ENCODE measurements at regions not wholly inside any gene's neighbourhood (a gene's known extent, or its start where the extent isn't known, plus 50 kb on each side); places are given as distances from the start of the nearest gene placed in this dataset.
A peak's percentile ranks its signal among the peaks of the same experiment; 100 is the strongest.

GRCh38 chr3:68060191-68060590 lies 405.8 kb upstream of the SUCLG2 start:
- DNase-seq (ENCODE audit: low read depth in 2 of 2, low spot score in 1 of 2) = no peak

DNA sequence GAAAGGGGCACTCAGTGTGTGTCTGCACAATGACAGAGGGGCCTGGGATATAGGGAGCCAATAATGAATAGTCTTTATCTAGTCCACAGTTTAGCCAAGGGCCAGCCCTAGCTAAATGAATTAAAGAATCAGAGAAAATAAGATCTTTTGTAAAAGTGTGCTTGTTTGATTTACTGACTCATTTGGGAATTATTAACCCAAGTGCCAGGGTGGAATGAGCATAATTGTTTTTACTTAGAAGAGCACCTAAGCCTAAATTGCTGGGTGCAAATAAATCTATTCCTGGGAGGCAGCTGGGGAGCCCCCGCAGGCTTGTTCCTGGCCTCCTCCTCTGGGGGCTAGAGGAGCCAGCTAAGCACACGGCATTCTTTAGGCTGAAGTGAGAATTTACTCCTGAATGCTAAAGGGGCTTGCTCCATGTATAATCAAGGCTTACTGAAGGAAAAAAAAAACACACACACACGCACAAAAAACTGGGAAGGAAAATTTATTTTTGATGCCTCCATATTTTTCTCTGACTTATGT lies 405.3 kb upstream of the SUCLG2 start:
- DNase-seq (ENCODE audit: low read depth in 2 of 2, low spot score in 1 of 2) = no peak

DNA sequence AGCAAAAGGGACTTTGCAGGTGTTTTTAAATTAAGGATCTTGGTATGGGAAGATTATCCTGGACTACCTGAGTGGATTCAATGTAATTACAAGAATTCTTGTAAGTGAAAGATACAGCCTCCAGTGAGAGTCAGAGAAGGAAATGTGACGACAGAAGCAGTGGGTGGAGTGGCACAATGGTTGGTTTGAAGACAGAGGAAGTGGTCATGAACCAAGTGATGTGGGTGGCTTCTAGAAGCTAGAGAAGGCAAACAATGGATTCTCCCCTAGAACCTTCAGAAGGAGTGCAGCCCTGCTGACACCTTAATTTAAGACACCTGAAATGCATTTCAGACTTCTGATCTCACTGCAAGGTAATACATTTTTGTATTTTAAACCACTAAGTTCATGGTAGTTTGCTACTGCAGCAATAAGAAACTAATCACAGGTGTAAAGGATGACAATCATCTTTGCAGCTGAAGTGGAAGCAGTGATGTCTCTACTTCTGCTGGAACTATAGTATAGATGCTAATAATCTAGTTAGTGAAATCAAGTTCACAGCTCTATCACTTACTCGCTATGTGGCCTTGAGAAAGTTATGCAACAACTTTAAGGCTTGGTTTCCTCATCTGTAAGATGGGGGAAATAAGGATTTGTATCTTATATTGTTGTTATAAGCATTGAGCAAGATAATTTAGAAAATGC lies 403.4 kb upstream of the SUCLG2 start:
- DNase-seq (ENCODE audit: low read depth in 2 of 2, low spot score in 1 of 2) = peak; percentile 2 to 42

GRCh38 chr3:68056556-68056955 lies 402.1 kb upstream of the SUCLG2 start:
- DNase-seq (ENCODE audit: low read depth in 2 of 2, low spot score in 1 of 2) = no peak

DNA sequence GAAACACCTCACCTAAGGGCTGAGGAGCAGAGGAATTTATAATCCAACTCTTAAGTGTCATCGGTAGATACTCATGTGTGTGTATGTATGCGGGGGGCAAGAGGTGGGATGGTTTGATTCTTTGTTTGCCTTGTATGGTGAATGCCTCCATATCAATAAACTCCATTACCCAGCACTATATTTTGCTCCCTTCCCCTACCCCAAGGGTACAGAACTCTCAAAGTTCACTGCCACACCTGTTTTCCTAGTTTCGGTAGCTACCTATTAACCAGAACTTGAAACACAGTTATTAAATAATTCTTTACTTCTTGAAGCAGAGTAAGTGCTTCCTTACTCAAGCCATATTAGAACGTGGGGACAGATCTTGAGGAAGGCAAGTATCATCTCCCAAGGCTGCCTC lies 400.8 kb upstream of the SUCLG2 start:
- DNase-seq (ENCODE audit: low read depth in 2 of 2, low spot score in 1 of 2) = no peak

GRCh38 chr3:68049776-68050175 lies 395.4 kb upstream of the SUCLG2 start:
- DNase-seq (ENCODE audit: low read depth in 2 of 2, low spot score in 1 of 2) = no peak

DNA sequence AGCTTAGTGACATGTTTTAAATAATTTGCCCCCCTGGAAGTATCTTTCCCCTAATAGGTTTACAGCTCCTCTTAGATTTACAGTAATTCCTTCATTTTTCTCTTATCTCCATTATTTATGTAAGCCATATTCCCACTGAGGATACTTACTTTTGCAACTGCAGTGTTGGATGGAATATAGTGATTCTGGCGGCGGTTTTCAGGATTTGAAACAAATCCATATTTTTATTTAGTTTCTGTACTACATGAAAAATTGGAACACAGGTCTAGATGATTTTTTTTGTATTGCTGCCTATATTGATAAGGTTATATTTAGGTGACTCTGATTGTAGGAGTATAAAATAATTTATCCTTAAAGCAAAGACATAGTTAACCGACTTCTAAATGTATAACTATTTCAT lies 391.6 kb upstream of the SUCLG2 start:
- DNase-seq (ENCODE audit: low read depth in 2 of 2, low spot score in 1 of 2) = no peak

GRCh38 chr3:68033867-68034266 lies 379.5 kb upstream of the SUCLG2 start:
- no peak for DNase-seq (ENCODE audit: low read depth in 2 of 2, low spot score in 1 of 2)

- no peak for DNase-seq (ENCODE audit: low read depth in 2 of 2, low spot score in 1 of 2)
Measured at GRCh38 chr3:68032209-68032608, 377.8 kb upstream of the SUCLG2 start.

- no peak for DNase-seq (ENCODE audit: low read depth in 2 of 2, low spot score in 1 of 2)
Measured at GRCh38 chr3:68025189-68025588, 370.8 kb upstream of the SUCLG2 start.

- DNase-seq (ENCODE audit: low read depth in 2 of 2, low spot score in 1 of 2) = no peak
Measured at GRCh38 chr3:68019876-68020275, 365.5 kb upstream of the SUCLG2 start.

GRCh38 chr3:68018275-68018674 lies 363.9 kb upstream of the SUCLG2 start:
- DNase-seq (ENCODE audit: low read depth in 2 of 2, low spot score in 1 of 2) = no peak

GRCh38 chr3:68017069-68017468 lies 362.7 kb upstream of the SUCLG2 start:
- DNase-seq (ENCODE audit: low read depth in 2 of 2, low spot score in 1 of 2) = no peak

DNA sequence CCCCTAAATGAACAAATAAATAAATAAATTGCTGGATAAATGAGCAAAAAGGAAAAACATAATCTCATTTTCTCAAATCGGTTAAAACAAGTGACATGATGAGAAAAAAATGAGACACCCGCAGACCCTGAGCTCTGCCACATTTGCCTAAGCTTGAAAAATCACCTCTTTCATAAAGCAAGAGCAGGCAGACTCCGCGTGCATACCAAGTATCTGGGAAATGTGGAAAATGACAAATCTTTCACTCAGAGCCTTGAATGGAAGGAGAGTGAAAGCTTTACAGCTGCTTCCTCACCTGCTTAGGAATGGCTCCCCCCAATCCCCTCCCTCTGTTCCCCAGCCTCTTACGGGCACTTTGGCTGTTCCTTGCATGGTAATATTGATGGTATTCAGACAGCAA lies 355.5 kb upstream of the SUCLG2 start:
- DNase-seq (ENCODE audit: low read depth in 2 of 2, low spot score in 1 of 2) = no peak

DNA sequence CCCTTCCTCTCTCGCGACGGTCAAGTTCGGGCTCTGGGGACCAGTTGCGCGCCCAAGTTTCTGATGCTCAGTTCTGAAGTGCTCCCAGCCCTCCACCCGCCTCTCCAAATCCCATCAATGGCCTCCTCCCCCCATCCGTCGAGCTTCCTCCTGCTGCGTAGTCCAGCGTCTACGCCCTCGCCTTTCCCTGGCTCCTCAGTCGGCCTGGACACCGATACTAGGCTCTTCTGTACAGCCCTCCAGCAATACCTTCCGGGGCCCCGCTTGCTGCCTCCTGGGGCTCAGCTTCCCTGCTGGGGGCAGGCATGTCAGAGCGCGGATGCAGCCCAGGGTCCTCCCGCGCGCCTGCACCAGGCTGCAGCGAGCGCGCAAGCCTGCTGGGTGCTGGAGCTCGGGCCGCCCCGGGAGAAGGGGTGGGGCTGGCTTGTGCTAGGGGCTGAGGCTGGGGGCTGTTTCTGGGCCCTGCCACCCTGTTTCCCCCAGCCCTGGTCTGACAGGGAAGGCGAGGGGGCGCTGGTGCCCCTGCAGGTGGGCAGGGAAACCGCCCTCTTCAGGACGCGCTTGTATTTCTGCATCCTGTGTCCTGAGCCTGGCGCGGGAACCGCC lies 353.3 kb upstream of the SUCLG2 start:
- DNase-seq (ENCODE audit: low read depth in 2 of 2, low spot score in 1 of 2) = no peak

- DNase-seq (ENCODE audit: low read depth in 2 of 2, low spot score in 1 of 2) = no peak
Measured at GRCh38 chr3:68006646-68007045, 352.2 kb upstream of the SUCLG2 start.

GRCh38 chr3:68004091-68004490 lies 349.7 kb upstream of the SUCLG2 start:
- DNase-seq (ENCODE audit: low read depth in 2 of 2, low spot score in 1 of 2) = no peak

DNA sequence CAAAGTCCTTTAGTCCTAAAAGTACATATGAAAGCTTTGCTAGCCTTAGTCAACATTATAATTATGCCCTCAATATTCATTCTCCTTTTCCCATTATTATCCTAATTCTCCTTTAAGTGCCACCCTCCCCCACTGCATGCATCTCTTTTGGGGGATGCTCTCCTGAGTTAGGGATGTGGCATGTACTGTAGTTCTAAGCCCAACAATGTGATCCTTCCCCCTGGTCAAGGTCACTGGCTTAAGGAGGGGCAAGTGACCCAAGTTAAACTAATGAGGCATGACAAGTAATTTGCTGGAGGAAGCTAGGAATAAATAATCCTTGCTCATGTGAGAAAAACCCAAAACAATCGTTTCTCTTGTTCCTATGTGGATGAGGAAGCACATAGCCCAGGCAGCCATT lies 343.9 kb upstream of the SUCLG2 start:
- DNase-seq (ENCODE audit: low read depth in 2 of 2, low spot score in 1 of 2) = no peak

DNA sequence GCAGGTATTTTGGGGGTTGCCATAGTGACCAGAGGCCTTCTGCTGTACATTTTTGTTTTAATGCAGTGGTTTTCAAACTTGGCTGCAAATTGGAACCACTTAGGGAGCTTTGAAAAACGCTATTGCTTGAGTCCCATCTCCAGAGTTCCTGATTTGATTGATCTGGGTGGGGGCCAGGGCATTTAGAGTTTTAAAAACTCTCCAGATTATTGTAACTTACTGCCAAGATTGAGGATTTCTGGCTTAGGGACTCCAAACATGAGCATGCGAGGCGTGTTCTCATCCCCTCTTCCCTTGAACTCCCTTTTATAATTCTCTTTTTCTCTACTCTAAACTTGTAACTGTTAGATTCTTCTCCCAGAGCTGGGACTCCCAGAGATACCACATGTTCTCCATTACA lies 340.8 kb upstream of the SUCLG2 start:
- DNase-seq (ENCODE audit: low read depth in 2 of 2, low spot score in 1 of 2) = no peak

- no peak for DNase-seq (ENCODE audit: low read depth in 2 of 2, low spot score in 1 of 2)
Measured at GRCh38 chr3:67986706-67987105, 332.3 kb upstream of the SUCLG2 start.

GRCh38 chr3:67983166-67983565 lies 328.8 kb upstream of the SUCLG2 start:
- DNase-seq (ENCODE audit: low read depth in 2 of 2, low spot score in 1 of 2) = no peak

DNA sequence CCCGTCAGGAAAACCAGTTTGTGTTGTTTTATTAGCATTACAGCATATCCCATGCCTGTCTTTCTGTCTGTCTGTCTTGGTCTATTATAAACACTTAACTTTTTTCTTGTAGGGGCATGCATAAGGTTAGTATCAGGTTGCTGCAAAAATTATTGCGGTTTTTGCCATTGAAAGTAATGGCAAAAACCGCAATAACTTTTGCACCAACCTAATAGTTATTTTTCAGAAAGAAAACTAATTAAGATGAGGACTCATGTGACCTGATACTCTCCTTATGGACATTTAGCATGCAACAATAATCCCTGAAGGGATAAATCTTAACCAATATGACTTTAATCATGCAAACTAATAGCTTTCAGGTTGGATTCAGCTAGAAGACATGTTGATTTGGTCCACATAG lies 326.7 kb upstream of the SUCLG2 start:
- DNase-seq (ENCODE audit: low read depth in 2 of 2, low spot score in 1 of 2) = no peak

DNA sequence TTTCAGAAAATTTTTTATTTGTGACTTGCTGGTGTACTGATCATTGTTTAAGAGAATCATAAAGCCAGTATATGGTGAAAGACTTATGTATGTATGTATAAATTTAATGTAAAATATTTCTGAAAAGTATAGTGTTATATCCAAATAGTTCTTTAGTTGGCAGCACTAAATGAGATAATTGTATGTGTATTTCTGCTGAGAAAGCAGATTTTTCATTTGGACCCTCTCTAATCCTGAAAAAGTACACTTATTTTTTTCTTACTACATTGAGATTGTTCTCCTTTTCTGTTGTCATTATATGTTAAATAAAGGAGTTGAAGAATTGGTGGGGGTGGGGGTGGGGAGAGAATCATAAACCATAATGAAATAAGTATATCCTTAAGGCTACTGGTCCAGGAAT lies 324.9 kb upstream of the SUCLG2 start:
- no peak for DNase-seq (ENCODE audit: low read depth in 2 of 2, low spot score in 1 of 2)

All from stimulated activated CD8-positive, alpha-beta memory T cell treated with anti-CD3 and anti-CD28 coated beads, Interleukin-4, amount 100 ng/mL, for 1 hour (primary cell).